CD4-positive, alpha-beta T cell (primary cell): ENCODE measurements at regions not wholly inside any gene's neighbourhood (a gene's known extent, or its start where the extent isn't known, plus 50 kb on each side); places are given as distances from the start of the nearest gene placed in this dataset.

Experiments
- ATAC-seq: fragments of 200-7000 bp; cut with Tn5 transposase; one replicate; pipeline ENCODE4 v1.10.0; 2022; ENCODE audit warnings: mild to moderate bottlenecking; ENCODE audit not compliant: poor library complexity
- CTCF ChIA-PET: fragments of 350-600 bp; sonication (Branson Sonifier 250); formaldehyde crosslinking; loops from one replicate; lab custom pipeline; 2021; ENCODE audit warnings: antibody characterized with exemption, inconsistent platforms; lab: Charles Lee
- POLR2A ChIA-PET: fragments of 350-600 bp; sonication (Branson Sonifier 250); formaldehyde crosslinking; loops from one replicate; lab custom pipeline; 2021; ENCODE audit warnings: antibody characterized with exemption, inconsistent platforms; lab: Charles Lee
- DNase-seq, 14 experiments: peaks; one replicate each; pipeline ENCODE4 v3.0.0-alpha.2; 2013 to 2020; ENCODE audit warnings: mixed read lengths in 2 of 14
- H3K27ac ChIP-seq, 2 donors: one replicate each; pipeline versions ENCODE4 v1.5.1 to v1.7.0; 2013; ENCODE audit warnings: low read length in 2 of 2, low read depth in 1 of 2, mild to moderate bottlenecking in 1 of 2
- H3K27me3 ChIP-seq, 2 experiments: 1 replicate in 1 of 2; 2 replicates in 1 of 2; pipeline versions ENCODE4 v1.6.1 to v1.7.0; 2013; ENCODE audit warnings: low read length in 2 of 2, control low read depth in 1 of 2, mild to moderate bottlenecking in 1 of 2, moderate library complexity in 1 of 2; ENCODE audit not compliant: insufficient read depth in 2 of 2, control insufficient read depth in 1 of 2
- H3K36me3 ChIP-seq: one replicate; pipeline ENCODE4 v1.6.1; 2013; ENCODE audit warnings: low read length, control low read depth; ENCODE audit not compliant: insufficient read depth
- H3K4me1 ChIP-seq: one replicate; pipeline ENCODE4 v1.6.1; 2013; ENCODE audit warnings: low read length, control low read depth; ENCODE audit not compliant: insufficient read depth
- H3K4me3 ChIP-seq: one replicate; pipeline ENCODE4 v1.5.1; 2013; ENCODE audit warnings: mild to moderate bottlenecking, low read length, moderate library complexity
- H3K9me3 ChIP-seq, 2 experiments: 1 replicate in 1 of 2; 2 replicates in 1 of 2; pipeline versions ENCODE4 v1.6.1 to v1.7.0; 2013; ENCODE audit warnings: low read length in 2 of 2, mild to moderate bottlenecking in 2 of 2, control low read depth in 1 of 2, moderate library complexity in 1 of 2; ENCODE audit not compliant: control insufficient read depth in 1 of 2, insufficient read depth in 1 of 2
- H3K27ac Mint-ChIP-seq: one replicate; pipeline ENCODE4 v1.8.0; 2020; ENCODE audit warnings: mixed read lengths
- H3K27me3 Mint-ChIP-seq: one replicate; pipeline ENCODE4 v1.8.0; 2021; ENCODE audit warnings: mixed read lengths
- H3K36me3 Mint-ChIP-seq: one replicate; pipeline ENCODE4 v1.8.0; 2021; ENCODE audit warnings: low read depth, mixed read lengths
- H3K4me1 Mint-ChIP-seq: one replicate; pipeline ENCODE4 v1.8.0; 2021; ENCODE audit warnings: low read depth, mixed read lengths
- H3K4me3 Mint-ChIP-seq: one replicate; pipeline ENCODE4 v1.8.0; 2020; ENCODE audit warnings: mild to moderate bottlenecking, mixed read lengths
- H3K9me3 Mint-ChIP-seq: one replicate; pipeline ENCODE4 v1.8.0; 2020; ENCODE audit warnings: mixed read lengths
- CTCF ChIP-seq: fragments of 200-600 bp; IDR thresholded peaks from one replicate; pipeline ENCODE4 v1.8.0; 2022; ENCODE audit warnings: antibody characterized with exemption, mild to moderate bottlenecking
- intact Hi-C, 2 experiments: fragments of 100-400 bp; cut with DNase I in 1 of 2; cut with micrococcal nuclease in 1 of 2; formaldehyde crosslinking; loops; one replicate each; pipeline versions ENCODE4 v1.15.1 to v1.9.0; 2023 to 2025; cut with DNase I, micrococcal nuclease

GRCh38 chrX:138859421-138859820 is 147.9 kb upstream of the FGF13 start:
- ChIA-PET CTCF (no interaction called here), POLR2A (no interaction called here)
- Mint-ChIP-seq H3K36me3 (no peaks in the 10 kb centered on the region), H3K4me3 (no peak overlapping the region), H3K4me1 (no peaks in the 10 kb centered on the region), H3K27ac (no peak overlapping the region), H3K27me3 (no peaks in the 10 kb centered on the region), H3K9me3 (no peaks in the 10 kb centered on the region)
- TF ChIP-seq CTCF: no peak
- ATAC-seq: no peak
- Histone ChIP-seq H3K36me3 (no peaks in the 10 kb centered on the region), H3K27me3 (peaks cover 0 to 3% of the 10 kb centered on the region in 2 experiments), H3K9me3 (no peaks in the 10 kb centered on the region), H3K4me1 (no peaks in the 10 kb centered on the region), H3K27ac (no peak overlapping the region), H3K4me3 (no peak overlapping the region)
- no peak for DNase-seq
- intact Hi-C loops: no loop called here

- Mint-ChIP-seq H3K27ac (no peak overlapping the region), H3K4me1 (no peaks in the 10 kb centered on the region), H3K36me3 (no peaks in the 10 kb centered on the region), H3K9me3 (no peaks in the 10 kb centered on the region), H3K27me3 (no peaks in the 10 kb centered on the region), H3K4me3 (no peak overlapping the region)
- TF ChIP-seq CTCF: no peak
- DNase-seq (no peak), ATAC-seq (no peak)
- Histone ChIP-seq H3K9me3 (no peaks in the 10 kb centered on the region), H3K27me3 (peaks cover 0 to 3% of the 10 kb centered on the region in 2 experiments), H3K27ac (no peak overlapping the region), H3K36me3 (no peaks in the 10 kb centered on the region), H3K4me1 (no peaks in the 10 kb centered on the region), H3K4me3 (no peak overlapping the region)
- ChIA-PET POLR2A (no interaction called here), CTCF (no interaction called here)
- intact Hi-C loops: no loop called here
These were observed 147.4 kb upstream of the FGF13 start for GRCh38 chrX:138858951-138859350.

- no peak for TF ChIP-seq CTCF
- intact Hi-C loops: no loop called here
- H3K27ac ChIP-seq: no peak overlapping the region
- no peak overlapping the region for H3K4me3 ChIP-seq
- no peaks in the 10 kb centered on the region for H3K4me1 Mint-ChIP-seq
- H3K36me3 ChIP-seq: no peaks in the 10 kb centered on the region
- no peaks in the 10 kb centered on the region for H3K27me3 Mint-ChIP-seq
- H3K4me3 Mint-ChIP-seq: no peak overlapping the region
- H3K9me3 ChIP-seq: no peaks in the 10 kb centered on the region
- ChIA-PET POLR2A (no interaction called here), CTCF (no interaction called here)
- no peak for DNase-seq
- H3K4me1 ChIP-seq: no peaks in the 10 kb centered on the region
- peaks cover 0 to 3% of the 10 kb centered on the region in 2 experiments for H3K27me3 ChIP-seq
- H3K36me3 Mint-ChIP-seq: no peaks in the 10 kb centered on the region
- H3K27ac Mint-ChIP-seq: no peak overlapping the region
- no peak for ATAC-seq
- H3K9me3 Mint-ChIP-seq: no peaks in the 10 kb centered on the region
These were observed 146.9 kb upstream of the FGF13 start for GRCh38 chrX:138858438-138858837.
